Esophagus muscularis mucosa (tissue), 4 donors: ENCODE measurements at regions not wholly inside any gene's neighbourhood (a gene's known extent, or its start where the extent isn't known, plus 50 kb on each side); places are given as distances from the start of the nearest gene placed in this dataset.

Experiments
- CTCF ChIP-seq, 3 experiments: fragments of 200-600 bp in 2 of 3; fragments of 450-650 bp in 1 of 3; sonication (generic) in 2 of 3; IDR thresholded peaks; one replicate each; pipeline ENCODE4 v1.5.1; 2017 to 2019; ENCODE audit warnings: antibody characterized with exemption in 3 of 3, mild to moderate bottlenecking in 2 of 3, moderate library complexity in 1 of 3
- EP300 ChIP-seq: sonication (generic); formaldehyde crosslinking; IDR thresholded peaks from one replicate; pipeline ENCODE4 v1.6.1; 2017; ENCODE audit warnings: antibody characterized with exemption
- POLR2A ChIP-seq: fragments of 450-650 bp; IDR thresholded peaks from one replicate; pipeline ENCODE4 v1.6.1; 2017; ENCODE audit warnings: antibody characterized with exemption, moderate library complexity, mild to moderate bottlenecking, low read depth

GRCh38 chr7:79982141-79982770 is 152.4 kb upstream of the GNAI1 start:
- TF ChIP-seq EP300 (no peak), CTCF (IDR thresholded peaks at IDR 0.05) (no peak), POLR2A (no peak)
